ENCODE measurements at regions not wholly inside any gene's neighbourhood (a gene's known extent, or its start where the extent isn't known, plus 50 kb on each side); places are given as distances from the start of the nearest gene placed in this dataset.

GRCh38 chr4:11587797-11588196 lies 159.1 kb upstream of the HS3ST1 start:
- TF ChIP-seq CTCF (conservative IDR thresholded peaks at IDR 0.05; ENCODE audit: low read depth, low read length) = no peak
- no peak for TF ChIP-seq EZH2phosphoT487 (IDR thresholded peaks at IDR 0.05; ENCODE audit: borderline replicate concordance, low read length)
- TF ChIP-seq EZH2 (IDR thresholded peaks at IDR 0.05; ENCODE audit: low read length, unreplicated experiment) = no peak

Data from PC-3 (cell line).